WTC11 (cell line): ENCODE measurements at regions not wholly inside any gene's neighbourhood (a gene's known extent, or its start where the extent isn't known, plus 50 kb on each side); places are given as distances from the start of the nearest gene placed in this dataset.

ENCODE experiments used
- ATAC-seq: fragments of 200-7000 bp; cut with Tn5 transposase; 2 replicates; pipeline ENCODE4 v1.10.0; 2021; ENCODE audit warnings: mild to moderate bottlenecking, moderate library complexity
- CTCF ChIA-PET: fragments of 300-600 bp; sonication (Branson Sonifier 250); formaldehyde crosslinking; loops from one replicate; lab custom pipeline; 2021; ENCODE audit warnings: antibody characterized with exemption; lab: Charles Lee
- POLR2A ChIA-PET: fragments of 350-600 bp; sonication (Branson Sonifier 250); formaldehyde crosslinking; loops from one replicate; lab custom pipeline; 2021; ENCODE audit warnings: antibody characterized with exemption; lab: Charles Lee
- DNase-seq: peaks from one replicate; pipeline ENCODE4 v3.0.0; 2021; ENCODE audit warnings: low spot score
- H3K27ac Mint-ChIP-seq: 2 replicates; pipeline ENCODE4 v1.8.0; 2021; ENCODE audit warnings: mixed read lengths
- H3K27me3 Mint-ChIP-seq: 2 replicates; pipeline ENCODE4 v1.8.0; 2021; ENCODE audit warnings: low read depth, mild to moderate bottlenecking, moderate library complexity, mixed read lengths
- H3K36me3 Mint-ChIP-seq: 2 replicates; pipeline ENCODE4 v1.8.0; 2021; ENCODE audit warnings: mixed read lengths
- H3K4me1 Mint-ChIP-seq: 2 replicates; pipeline ENCODE4 v1.8.0; 2022; ENCODE audit warnings: mixed read lengths
- H3K4me3 Mint-ChIP-seq: 2 replicates; pipeline ENCODE4 v1.8.0; 2021; ENCODE audit warnings: mild to moderate bottlenecking, moderate library complexity, mixed read lengths
- H3K9me3 Mint-ChIP-seq: 2 replicates; pipeline ENCODE4 v1.8.0; 2021; ENCODE audit warnings: mixed read lengths
- E2F4 ChIP-seq: sonication (generic); formaldehyde crosslinking; IDR thresholded peaks from 2 replicates; pipeline ENCODE4 v1.8.1; 2022; ENCODE audit warnings: low read depth, mild to moderate bottlenecking, moderate library complexity, missing genetic modification reagents, borderline replicate concordance
- ERG ChIP-seq: fragments of 250-450 bp; sonication (Bioruptor Pico); IDR thresholded peaks from 2 replicates; pipeline ENCODE4 v1.8.0; 2021; ENCODE audit warnings: mild to moderate bottlenecking
- ESRRA ChIP-seq: sonication (generic); formaldehyde crosslinking; IDR thresholded peaks from 2 replicates; pipeline ENCODE4 v1.8.1; 2022; ENCODE audit warnings: mild to moderate bottlenecking, missing genetic modification reagents, borderline replicate concordance
- MXD4 ChIP-seq: fragments of 250-450 bp; sonication (Bioruptor Pico); IDR thresholded peaks from 2 replicates; pipeline ENCODE4 v1.8.0; 2021; ENCODE audit warnings: mild to moderate bottlenecking, moderate library complexity, borderline replicate concordance
- NFATC4 ChIP-seq: fragments of 250-450 bp; sonication (Bioruptor Pico); IDR thresholded peaks from 2 replicates; pipeline ENCODE4 v1.9.0; 2021; ENCODE audit warnings: mild to moderate bottlenecking
- NFYB ChIP-seq: sonication (generic); formaldehyde crosslinking; conservative IDR thresholded peaks from 2 replicates; pipeline ENCODE4 v1.8.0; 2022; ENCODE audit warnings: low read depth, missing genetic modification reagents
- RELA ChIP-seq: sonication (generic); formaldehyde crosslinking; IDR thresholded peaks from 2 replicates; pipeline ENCODE4 v1.8.1; 2022; ENCODE audit warnings: missing genetic modification reagents, mild to moderate bottlenecking, borderline replicate concordance
- USF1 ChIP-seq: sonication (generic); formaldehyde crosslinking; IDR thresholded peaks from 2 replicates; pipeline ENCODE4 v1.8.0; 2022; ENCODE audit warnings: mild to moderate bottlenecking, missing genetic modification reagents
- USF2 ChIP-seq: sonication (generic); formaldehyde crosslinking; IDR thresholded peaks from 2 replicates; pipeline ENCODE4 v1.8.1; 2023; ENCODE audit warnings: mild to moderate bottlenecking, missing genetic modification reagents, moderate library complexity
- ZMAT4 ChIP-seq: fragments of 250-450 bp; sonication (Bioruptor Pico); IDR thresholded peaks from 2 replicates; pipeline ENCODE4 v1.9.0; 2021; ENCODE audit warnings: mild to moderate bottlenecking
- ZNF138 ChIP-seq: sonication (generic); formaldehyde crosslinking; conservative IDR thresholded peaks from 2 replicates; pipeline ENCODE4 v1.8.1; 2022; ENCODE audit warnings: mild to moderate bottlenecking, moderate library complexity, missing genetic modification reagents
- ZNF219 ChIP-seq: sonication (generic); formaldehyde crosslinking; IDR thresholded peaks from 2 replicates; pipeline ENCODE4 v1.8.0; 2023; ENCODE audit warnings: missing genetic modification reagents, mild to moderate bottlenecking, borderline replicate concordance
- ZNF281 ChIP-seq: sonication (generic); formaldehyde crosslinking; IDR thresholded peaks from 2 replicates; pipeline ENCODE4 v1.8.0; 2023; ENCODE audit warnings: mild to moderate bottlenecking, missing genetic modification reagents

- TF ChIP-seq USF1 (CRISPR knock-in tag) (no peak), ZNF281 (CRISPR knock-in tag) (no peak), USF2 (CRISPR knock-in tag) (no peak), MXD4 (CRISPR knock-in tag) (no peak), ZNF138 (CRISPR knock-in tag) (no peak), ZNF219 (no peak)
These were observed 395.9 kb downstream of the CDH26 start (continued) for GRCh38 chr20:60354024-60354580.

GRCh38 chr20:60358101-60358500 is 399.9 kb downstream of the CDH26 start:
- no peak for TF ChIP-seq NFATC4 (CRISPR knock-in tag)
- TF ChIP-seq E2F4, result no peak
- no peak for TF ChIP-seq MXD4 (CRISPR knock-in tag)
- TF ChIP-seq RELA (CRISPR knock-in tag), result no peak
- ATAC-seq (no peak), DNase-seq (no peak)
- Mint-ChIP-seq H3K4me1 (peaks cover 6% of the 10 kb centered on the region; the same call in 1 of the 2 replicates), H3K27me3 (peaks cover 32% of the 10 kb centered on the region), H3K4me3 (no peak overlapping the region), H3K9me3 (no peaks in the 10 kb centered on the region), H3K36me3 (no peaks in the 10 kb centered on the region), H3K27ac (no peak overlapping the region)
- CTCF ChIA-PET, result interaction anchor here (2.1 kb wide), 1 partner anchor 147 kb away, joined by 7 read pairs; no protein-coding TSS in a partner anchor
- POLR2A ChIA-PET, result interaction anchor here (0.5 kb wide), 1 partner anchor 152 kb away, joined by 6 read pairs; no protein-coding TSS in a partner anchor

GRCh38 chr20:60359010-60359409 is 400.8 kb downstream of the CDH26 start:
- no peak overlapping the region for H3K4me3 Mint-ChIP-seq
- H3K27me3 Mint-ChIP-seq, result peaks cover 32% of the 10 kb centered on the region
- peaks cover 6% of the 10 kb centered on the region; the same call in 1 of the 2 replicates for H3K4me1 Mint-ChIP-seq
- TF ChIP-seq NFYB (CRISPR knock-in tag) (no peak), ZMAT4 (CRISPR knock-in tag) (no peak), ERG (CRISPR knock-in tag) (no peak), USF1 (CRISPR knock-in tag) (no peak), ESRRA (no peak)
- ATAC-seq (no peak), DNase-seq (no peak)
- POLR2A ChIA-PET, result no interaction called here
- no peaks in the 10 kb centered on the region for H3K36me3 Mint-ChIP-seq
- no peak overlapping the region for H3K27ac Mint-ChIP-seq
- CTCF ChIA-PET, result interaction anchor here (2.1 kb wide), 1 partner anchor 148 kb away, joined by 7 read pairs; no protein-coding TSS in a partner anchor
- H3K9me3 Mint-ChIP-seq, result no peaks in the 10 kb centered on the region
